MCF 10A (cell line): ENCODE measurements at regions not wholly inside any gene's neighbourhood (a gene's known extent, or its start where the extent isn't known, plus 50 kb on each side); places are given as distances from the start of the nearest gene placed in this dataset.

Experiments
- BruUV-seq: library from RNA; stranded (reverse); fragments of 400-500 nt; replicated peaks from 2 replicates; lab custom pipeline; 2021; lab: Mats Ljungman, UMichigan
- CTCF ChIA-PET: fragments of 300-600 bp; sonication (Branson Sonifier 250); formaldehyde crosslinking; extraction: SDS; loops from one replicate; lab custom pipeline; 2021; ENCODE audit warnings: antibody characterized with exemption, inconsistent platforms; lab: Yijun Ruan, JAX
- POLR2A ChIA-PET: fragments of 300-600, 350-650 bp; sonication (Branson Sonifier 250); formaldehyde crosslinking; extraction: SDS; loops from one replicate; lab custom pipeline; 2020; ENCODE audit warnings: antibody characterized with exemption, inconsistent platforms; lab: Yijun Ruan, JAX
- DNase-seq: peaks from one replicate; pipeline ENCODE4 v3.0.0-alpha.2; 2018; ENCODE audit not compliant: unreplicated experiment
- H3K27ac Mint-ChIP-seq: one replicate; pipeline ENCODE4 v1.8.0; 2022; ENCODE audit warnings: mild to moderate bottlenecking, low read depth, mixed read lengths; ENCODE audit not compliant: unreplicated experiment
- H3K27me3 Mint-ChIP-seq: one replicate; pipeline ENCODE4 v1.8.0; 2022; ENCODE audit warnings: mixed read lengths; ENCODE audit not compliant: insufficient read depth, unreplicated experiment
- H3K36me3 Mint-ChIP-seq: one replicate; pipeline ENCODE4 v1.8.0; 2022; ENCODE audit warnings: mild to moderate bottlenecking, moderate library complexity, mixed read lengths; ENCODE audit not compliant: insufficient read depth, unreplicated experiment
- H3K4me1 Mint-ChIP-seq: one replicate; pipeline ENCODE4 v1.8.0; 2022; ENCODE audit warnings: mixed read lengths; ENCODE audit not compliant: insufficient read depth, unreplicated experiment
- H3K4me3 Mint-ChIP-seq: one replicate; pipeline ENCODE4 v1.8.0; 2022; ENCODE audit warnings: mild to moderate bottlenecking, moderate library complexity, mixed read lengths; ENCODE audit not compliant: unreplicated experiment
- H3K9me3 Mint-ChIP-seq: one replicate; pipeline ENCODE4 v1.8.0; 2022; ENCODE audit warnings: mixed read lengths; ENCODE audit not compliant: unreplicated experiment
- CTCF ChIP-seq: fragments of 200-600 bp; IDR thresholded peaks from one replicate; pipeline ENCODE4 v1.8.0; 2022; ENCODE audit warnings: antibody characterized with exemption, mild to moderate bottlenecking; ENCODE audit not compliant: unreplicated experiment
- intact Hi-C: fragments of 100-400 bp; cut with micrococcal nuclease; formaldehyde crosslinking; loops from 2 replicates; pipeline ENCODE4 v1.14.1; 2022

- H3K36me3 Mint-ChIP-seq = no peaks in the 10 kb centered on the region
- peaks cover 66% of the 10 kb centered on the region for H3K27me3 Mint-ChIP-seq
- no peak for TF ChIP-seq CTCF
- H3K4me1 Mint-ChIP-seq = no peaks in the 10 kb centered on the region
- no peak for DNase-seq
- H3K9me3 Mint-ChIP-seq = no peaks in the 10 kb centered on the region
- intact Hi-C loops = no loop called here
- no peak overlapping the region for H3K4me3 Mint-ChIP-seq
- no peak overlapping the region for H3K27ac Mint-ChIP-seq
- CTCF ChIA-PET = no interaction called here
- BruUV-seq = no TSS peak
- POLR2A ChIA-PET = no interaction called here
Observed at GRCh38 chr10:128701381-128701780, 575.2 kb upstream of the MKI67 start.

- TF ChIP-seq CTCF = no peak
- ChIA-PET POLR2A (no interaction called here), CTCF (no interaction called here)
- DNase-seq = no peak
- H3K27me3 Mint-ChIP-seq = peaks cover 61% of the 10 kb centered on the region
- H3K36me3 Mint-ChIP-seq = no peaks in the 10 kb centered on the region
- H3K4me1 Mint-ChIP-seq = no peaks in the 10 kb centered on the region
- no TSS peak for BruUV-seq
- H3K9me3 Mint-ChIP-seq = no peaks in the 10 kb centered on the region
- intact Hi-C loops = no loop called here
- H3K27ac Mint-ChIP-seq = no peak overlapping the region
- H3K4me3 Mint-ChIP-seq = no peak overlapping the region
Observed at GRCh38 chr10:128701837-128702236, 575.6 kb upstream of the MKI67 start.

GRCh38 chr10:128704716-128705115 lies 578.5 kb upstream of the MKI67 start:
- no TSS peak for BruUV-seq

GRCh38 chr10:128708182-128708581 lies 582.0 kb upstream of the MKI67 start:
- peaks cover 10% of the 10 kb centered on the region for H3K9me3 Mint-ChIP-seq
- intact Hi-C loops = no loop called here
- no TSS peak for BruUV-seq
- no peak for TF ChIP-seq CTCF
- ChIA-PET POLR2A (no interaction called here), CTCF (no interaction called here)
- H3K4me1 Mint-ChIP-seq = no peaks in the 10 kb centered on the region
- no peaks in the 10 kb centered on the region for H3K36me3 Mint-ChIP-seq
- no peak overlapping the region for H3K4me3 Mint-ChIP-seq
- H3K27me3 Mint-ChIP-seq = no peaks in the 10 kb centered on the region
- H3K27ac Mint-ChIP-seq = no peak overlapping the region
- DNase-seq = no peak

More at GRCh38 chr10:128704716-128705115, 578.5 kb upstream of the MKI67 start:
- peak; percentile 9 for DNase-seq
- no peak for TF ChIP-seq CTCF
- intact Hi-C loops = no loop called here
- ChIA-PET POLR2A (interaction anchor here (1.9 kb wide), 1 partner anchor 10 kb away, joined by 4 read pairs; no protein-coding TSS in a partner anchor), CTCF (interaction anchor here (0.6 kb wide), 1 partner anchor 270 kb away, joined by 4 read pairs; no protein-coding TSS in a partner anchor)
- H3K4me3 Mint-ChIP-seq = no peak overlapping the region
- no peaks in the 10 kb centered on the region for H3K9me3 Mint-ChIP-seq
- no peaks in the 10 kb centered on the region for H3K4me1 Mint-ChIP-seq
- H3K27me3 Mint-ChIP-seq = peaks cover 35% of the 10 kb centered on the region
- H3K27ac Mint-ChIP-seq = no peak overlapping the region
- no peaks in the 10 kb centered on the region for H3K36me3 Mint-ChIP-seq
